Esophagus squamous epithelium (tissue), 4 donors: ENCODE measurements at regions not wholly inside any gene's neighbourhood (a gene's known extent, or its start where the extent isn't known, plus 50 kb on each side); places are given as distances from the start of the nearest gene placed in this dataset.

Experiments
- POLR2A ChIP-seq, 4 donors: fragments of 450-650 bp; IDR thresholded peaks; one replicate each; pipeline ENCODE4 v1.6.1; 2017; ENCODE audit warnings: antibody characterized with exemption in 4 of 4, mild to moderate bottlenecking in 4 of 4, moderate library complexity in 3 of 4
- TF ChIP-seq, protein P1 (sequence below), 6 experiments: fragments of 450-650 bp in 4 of 6; fragments of 200-600 bp in 2 of 6; sonication (generic) in 2 of 6; IDR thresholded peaks; one replicate each; pipeline ENCODE4 v1.5.1; 2016 to 2019; ENCODE audit warnings: antibody characterized with exemption in 6 of 6, mild to moderate bottlenecking in 4 of 6, moderate library complexity in 4 of 6

- TF ChIP-seq POLR2A (IDR thresholded peaks at IDR 0.05): no peak
- TF ChIP-seq, protein P1, sequence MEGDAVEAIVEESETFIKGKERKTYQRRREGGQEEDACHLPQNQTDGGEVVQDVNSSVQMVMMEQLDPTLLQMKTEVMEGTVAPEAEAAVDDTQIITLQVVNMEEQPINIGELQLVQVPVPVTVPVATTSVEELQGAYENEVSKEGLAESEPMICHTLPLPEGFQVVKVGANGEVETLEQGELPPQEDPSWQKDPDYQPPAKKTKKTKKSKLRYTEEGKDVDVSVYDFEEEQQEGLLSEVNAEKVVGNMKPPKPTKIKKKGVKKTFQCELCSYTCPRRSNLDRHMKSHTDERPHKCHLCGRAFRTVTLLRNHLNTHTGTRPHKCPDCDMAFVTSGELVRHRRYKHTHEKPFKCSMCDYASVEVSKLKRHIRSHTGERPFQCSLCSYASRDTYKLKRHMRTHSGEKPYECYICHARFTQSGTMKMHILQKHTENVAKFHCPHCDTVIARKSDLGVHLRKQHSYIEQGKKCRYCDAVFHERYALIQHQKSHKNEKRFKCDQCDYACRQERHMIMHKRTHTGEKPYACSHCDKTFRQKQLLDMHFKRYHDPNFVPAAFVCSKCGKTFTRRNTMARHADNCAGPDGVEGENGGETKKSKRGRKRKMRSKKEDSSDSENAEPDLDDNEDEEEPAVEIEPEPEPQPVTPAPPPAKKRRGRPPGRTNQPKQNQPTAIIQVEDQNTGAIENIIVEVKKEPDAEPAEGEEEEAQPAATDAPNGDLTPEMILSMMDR (IDR thresholded peaks at IDR 0.05): no peak
Measured at GRCh38 chr11:109582470-109582869, 160.5 kb downstream of the C11orf87 start.
